Medulla oblongata (tissue), 1 donor: ENCODE measurements at regions not wholly inside any gene's neighbourhood (a gene's known extent, or its start where the extent isn't known, plus 50 kb on each side); places are given as distances from the start of the nearest gene placed in this dataset.
A peak's percentile ranks its signal among the peaks of the same experiment; 100 is the strongest.
"Not testable (repeated sequence)": the region's sequence is repeated elsewhere in the genome, so short reads cannot be mapped to it uniquely, and the experiment has no call there.

Source experiments
- DNase-seq: peaks from one replicate; pipeline ENCODE4 v3.0.0-alpha.2; 2015; ENCODE audit errors: extremely low spot score

GRCh38 chr12:8282181-8282580 lies 54.8 kb upstream of the FAM90A1 start:
- not testable (repeated sequence) for DNase-seq

GRCh38 chr12:8285681-8286080 lies 58.3 kb upstream of the FAM90A1 start:
- DNase-seq: not testable (repeated sequence)

GRCh38 chr12:8291764-8292163 lies 64.3 kb upstream of the FAM90A1 start:
- DNase-seq: not testable (repeated sequence)

GRCh38 chr12:8294662-8295061 lies 67.2 kb upstream of the FAM90A1 start:
- not testable (repeated sequence) for DNase-seq

- not testable (repeated sequence) for DNase-seq
These were observed 81.2 kb upstream of the FAM90A1 start for GRCh38 chr12:8308611-8309010.

- DNase-seq: not testable (repeated sequence)
These were observed 88.6 kb upstream of the FAM90A1 start for GRCh38 chr12:8315997-8316396.

- DNase-seq: not testable (repeated sequence)
These were observed 90.3 kb upstream of the FAM90A1 start for GRCh38 chr12:8317675-8318074.

- DNase-seq: not testable (repeated sequence)
These were observed 92.9 kb upstream of the FAM90A1 start for GRCh38 chr12:8320251-8320730.

GRCh38 chr12:8320791-8321370 lies 93.5 kb upstream of the FAM90A1 start:
- not testable (repeated sequence) for DNase-seq

- not testable (repeated sequence) for DNase-seq
These were observed 97.9 kb upstream of the FAM90A1 start for GRCh38 chr12:8325145-8325839.

- DNase-seq: not testable (repeated sequence)
These were observed 101.4 kb upstream of the FAM90A1 start for GRCh38 chr12:8328835-8329234.

- DNase-seq: not testable (repeated sequence)
These were observed 105.0 kb upstream of the FAM90A1 start for GRCh38 chr12:8332373-8332772.

GRCh38 chr12:8351073-8351472 lies 104.7 kb upstream of the CLEC6A start:
- not testable (repeated sequence) for DNase-seq

- DNase-seq: not testable (repeated sequence)
These were observed 101.0 kb upstream of the CLEC6A start for GRCh38 chr12:8354741-8355140.

GRCh38 chr12:8355531-8355930 lies 100.2 kb upstream of the CLEC6A start:
- DNase-seq: not testable (repeated sequence)

- not testable (repeated sequence) for DNase-seq
These were observed 82.0 kb upstream of the CLEC6A start for GRCh38 chr12:8373744-8374143.

- not testable (repeated sequence) for DNase-seq
These were observed 80.6 kb upstream of the CLEC6A start for GRCh38 chr12:8375122-8375521.

- not testable (repeated sequence) for DNase-seq
These were observed 78.0 kb upstream of the CLEC6A start for GRCh38 chr12:8377756-8378155.

- not testable (repeated sequence) for DNase-seq
These were observed 73.2 kb upstream of the CLEC6A start for GRCh38 chr12:8382556-8382955.

GRCh38 chr12:8384686-8385085 lies 71.1 kb upstream of the CLEC6A start:
- DNase-seq: not testable (repeated sequence)

GRCh38 chr12:8385431-8385830 lies 70.3 kb upstream of the CLEC6A start:
- DNase-seq: not testable (repeated sequence)

- peak; percentile 1 for DNase-seq
These were observed 69.1 kb upstream of the CLEC6A start for GRCh38 chr12:8386661-8387060.

- peak; percentile 0 for DNase-seq
These were observed 66.5 kb upstream of the CLEC6A start for GRCh38 chr12:8389296-8389695.
